ENCODE measurements at regions not wholly inside any gene's neighbourhood (a gene's known extent, or its start where the extent isn't known, plus 50 kb on each side); places are given as distances from the start of the nearest gene placed in this dataset.

- Histone ChIP-seq H4K20me1 (ENCODE audit: insufficient read depth, low read length) (no peaks in the 10 kb centered on the region), H3K27ac (ENCODE audit: low read depth, low read length, poor library complexity, severe bottlenecking) (peak overlapping the region; percentile 47), H3K79me2 (ENCODE audit: insufficient read depth, low read length) (no peaks in the 10 kb centered on the region), H3K9me2 (ENCODE audit: low read depth, low read length) (no peaks in the 10 kb centered on the region), H3K9ac (ENCODE audit: low read length) (no peak overlapping the region), H3K36me3 (ENCODE audit: insufficient read depth, low read length) (no peaks in the 10 kb centered on the region), H3F3A (ENCODE audit: insufficient read depth, low read length) (no peaks in the 10 kb centered on the region), H3K4me1 (ENCODE audit: insufficient read depth, low read length, severe bottlenecking) (peaks cover 22% of the 10 kb centered on the region), H2AFZ (ENCODE audit: low read length) (peak overlapping the region; percentile 86; the same call in 1 of the 2 replicates), H3K9me3 (ENCODE audit: low read length) (no peaks in the 10 kb centered on the region), H3K4me2 (ENCODE audit: low read length) (peak overlapping the region; percentile 11; the same call in 1 of the 2 replicates), H3K27me3 (ENCODE audit: insufficient read depth, low read length) (no peaks in the 10 kb centered on the region), H3K4me3 (ENCODE audit: low read depth, low read length, poor library complexity, severe bottlenecking) (no peak overlapping the region)
- TF ChIP-seq CTCF (IDR thresholded peaks at IDR 0.05; ENCODE audit: low read length) = no peak
- no peak for TF ChIP-seq EZH2 (IDR thresholded peaks at IDR 0.05; ENCODE audit: borderline replicate concordance, low read length)
Observed at GRCh38 chrX:148310426-148311165, 189.8 kb upstream of the AFF2 start.

GRCh38 chrX:148311544-148311943 lies 188.9 kb upstream of the AFF2 start:
- H3K4me3 ChIP-seq (ENCODE audit: low read depth, low read length, poor library complexity, severe bottlenecking) = no peak overlapping the region
- H3K9ac ChIP-seq (ENCODE audit: low read length) = no peak overlapping the region
- H3K9me3 ChIP-seq (ENCODE audit: low read length) = no peaks in the 10 kb centered on the region
- H3K4me1 ChIP-seq (ENCODE audit: insufficient read depth, low read length, severe bottlenecking) = peaks cover 22% of the 10 kb centered on the region
- no peaks in the 10 kb centered on the region for H3F3A ChIP-seq (ENCODE audit: insufficient read depth, low read length)
- H3K4me2 ChIP-seq (ENCODE audit: low read length) = no peak overlapping the region
- H3K36me3 ChIP-seq (ENCODE audit: insufficient read depth, low read length) = no peaks in the 10 kb centered on the region
- no peak overlapping the region for H3K27ac ChIP-seq (ENCODE audit: low read depth, low read length, poor library complexity, severe bottlenecking)
- H2AFZ ChIP-seq (ENCODE audit: low read length) = no peak overlapping the region
- TF ChIP-seq CTCF (IDR thresholded peaks at IDR 0.05; ENCODE audit: low read length) = no peak
- no peak for TF ChIP-seq EZH2 (IDR thresholded peaks at IDR 0.05; ENCODE audit: borderline replicate concordance, low read length)
- H4K20me1 ChIP-seq (ENCODE audit: insufficient read depth, low read length) = no peaks in the 10 kb centered on the region
- H3K79me2 ChIP-seq (ENCODE audit: insufficient read depth, low read length) = no peaks in the 10 kb centered on the region
- no peaks in the 10 kb centered on the region for H3K9me2 ChIP-seq (ENCODE audit: low read depth, low read length)
- no peaks in the 10 kb centered on the region for H3K27me3 ChIP-seq (ENCODE audit: insufficient read depth, low read length)

GRCh38 chrX:148314876-148315275 lies 185.5 kb upstream of the AFF2 start:
- H2AFZ ChIP-seq (ENCODE audit: low read length) = no peak overlapping the region
- H3K36me3 ChIP-seq (ENCODE audit: insufficient read depth, low read length) = no peaks in the 10 kb centered on the region
- no peaks in the 10 kb centered on the region for H3K9me2 ChIP-seq (ENCODE audit: low read depth, low read length)
- no peaks in the 10 kb centered on the region for H3K27me3 ChIP-seq (ENCODE audit: insufficient read depth, low read length)
- no peak overlapping the region for H3K9ac ChIP-seq (ENCODE audit: low read length)
- no peaks in the 10 kb centered on the region for H3K9me3 ChIP-seq (ENCODE audit: low read length)
- H4K20me1 ChIP-seq (ENCODE audit: insufficient read depth, low read length) = no peaks in the 10 kb centered on the region
- H3K79me2 ChIP-seq (ENCODE audit: insufficient read depth, low read length) = no peaks in the 10 kb centered on the region
- H3F3A ChIP-seq (ENCODE audit: insufficient read depth, low read length) = no peaks in the 10 kb centered on the region
- H3K27ac ChIP-seq (ENCODE audit: low read depth, low read length, poor library complexity, severe bottlenecking) = no peak overlapping the region
- H3K4me3 ChIP-seq (ENCODE audit: low read depth, low read length, poor library complexity, severe bottlenecking) = no peak overlapping the region
- no peak for TF ChIP-seq EZH2 (IDR thresholded peaks at IDR 0.05; ENCODE audit: borderline replicate concordance, low read length)
- no peak for TF ChIP-seq CTCF (IDR thresholded peaks at IDR 0.05; ENCODE audit: low read length)
- H3K4me2 ChIP-seq (ENCODE audit: low read length) = no peak overlapping the region
- peaks cover 22% of the 10 kb centered on the region for H3K4me1 ChIP-seq (ENCODE audit: insufficient read depth, low read length, severe bottlenecking)

All from OCI-LY1 (cell line).